D341Med (cell line): ENCODE measurements at regions not wholly inside any gene's neighbourhood (a gene's known extent, or its start where the extent isn't known, plus 50 kb on each side); places are given as distances from the start of the nearest gene placed in this dataset.

Experiments used
- DNase-seq: peaks from one replicate; pipeline ENCODE4 v3.0.0; 2012; ENCODE audit warnings: low spot score

- peak; percentile 73 for DNase-seq
Observed at GRCh38 chr13:106234636-106235035, 300.8 kb downstream of the EFNB2 start.

GRCh38 chr13:106233134-106233735, 302.2 kb downstream of the EFNB2 start:
- no peak for DNase-seq

- no peak for DNase-seq
Observed at GRCh38 chr13:106232681-106233080, 302.8 kb downstream of the EFNB2 start.

- no peak for DNase-seq
Observed at GRCh38 chr13:106230450-106230849, 305.0 kb downstream of the EFNB2 start.

GRCh38 chr13:106225126-106225525, 310.3 kb downstream of the EFNB2 start:
- no peak for DNase-seq

GRCh38 chr13:106220211-106220610, 315.3 kb downstream of the EFNB2 start:
- DNase-seq: no peak

GRCh38 chr13:106213028-106213757, 322.3 kb downstream of the EFNB2 start:
- DNase-seq: no peak

GRCh38 chr13:106212386-106213010, 323.0 kb downstream of the EFNB2 start:
- no peak for DNase-seq

GRCh38 chr13:106210324-106210723, 325.1 kb downstream of the EFNB2 start:
- DNase-seq: no peak

- no peak for DNase-seq
Observed at GRCh38 chr13:106205871-106206270, 329.6 kb downstream of the EFNB2 start.

- no peak for DNase-seq
Observed at GRCh38 chr13:106197496-106197895, 338.0 kb downstream of the EFNB2 start.

- no peak for DNase-seq
Observed at GRCh38 chr13:106187501-106188095, 347.9 kb downstream of the EFNB2 start.

- no peak for DNase-seq
Observed at GRCh38 chr13:106187101-106187500, 348.4 kb downstream of the EFNB2 start.

GRCh38 chr13:106186366-106187030, 349.0 kb downstream of the EFNB2 start:
- no peak for DNase-seq

- no peak for DNase-seq
Observed at GRCh38 chr13:106184790-106185189, 350.7 kb downstream of the EFNB2 start.

GRCh38 chr13:106183410-106184065, 351.9 kb downstream of the EFNB2 start:
- no peak for DNase-seq

GRCh38 chr13:106182404-106182803, 353.1 kb downstream of the EFNB2 start:
- no peak for DNase-seq

- DNase-seq: no peak
Observed at GRCh38 chr13:106178816-106179215, 356.6 kb downstream of the EFNB2 start.

- no peak for DNase-seq
Observed at GRCh38 chr13:106177146-106177545, 358.3 kb downstream of the EFNB2 start.

GRCh38 chr13:106176117-106176516, 359.3 kb downstream of the EFNB2 start:
- no peak for DNase-seq

- no peak for DNase-seq
Observed at GRCh38 chr13:106173891-106174610, 361.4 kb downstream of the EFNB2 start.
